B cell (primary cell): ENCODE measurements at regions not wholly inside any gene's neighbourhood (a gene's known extent, or its start where the extent isn't known, plus 50 kb on each side); places are given as distances from the start of the nearest gene placed in this dataset.

Experiments used
- ATAC-seq: fragments of 200-7000 bp; cut with Tn5 transposase; one replicate; pipeline ENCODE4 v1.10.0; 2021; ENCODE audit warnings: low read depth, mild to moderate bottlenecking, moderate number of reproducible peaks, moderate library complexity
- CTCF ChIA-PET: fragments of 350-600 bp; sonication (Branson Sonifier 250); formaldehyde crosslinking; loops from one replicate; lab custom pipeline; 2021; ENCODE audit warnings: antibody characterized with exemption, inconsistent platforms; lab: Charles Lee
- POLR2A ChIA-PET: fragments of 350-600 bp; sonication (Branson Sonifier 250); formaldehyde crosslinking; loops from one replicate; lab custom pipeline; 2021; ENCODE audit warnings: antibody characterized with exemption; lab: Charles Lee
- DNase-seq: peaks from one replicate; pipeline ENCODE4 v3.0.0; 2013
- H2AFZ ChIP-seq: 2 replicates; pipeline ENCODE4 v1.6.1; 2012; ENCODE audit warnings: mild to moderate bottlenecking, low read depth, low read length; ENCODE audit not compliant: insufficient read depth, poor library complexity, severe bottlenecking
- H3K27ac ChIP-seq, 2 donors: 1 replicate in 1 of 2; 2 replicates in 1 of 2; pipeline ENCODE4 v1.5.1; 2012 to 2013; ENCODE audit warnings: low read length in 2 of 2, mild to moderate bottlenecking in 2 of 2, moderate library complexity in 1 of 2
- H3K27me3 ChIP-seq, 4 experiments: fragments of 200-600 bp in 1 of 4; sonication (generic) in 1 of 4; replicated peaks in 1 of 4; 1 replicate in 2 of 4; 2 replicates in 2 of 4; pipeline versions ENCODE4 v1.6.1 to v1.7.0; 2013 to 2016; ENCODE audit warnings: low read length in 3 of 4, mild to moderate bottlenecking in 2 of 4, mixed read lengths in 1 of 4, moderate library complexity in 1 of 4; ENCODE audit not compliant: insufficient read depth in 4 of 4, control insufficient read depth in 3 of 4; ENCODE audit errors: control extremely low read depth in 1 of 4
- H3K36me3 ChIP-seq, 2 experiments: replicated peaks in 1 of 2; 1 replicate in 1 of 2; 2 replicates in 1 of 2; pipeline versions ENCODE4 v1.6.1 to v1.7.1; 2013; ENCODE audit warnings: low read length in 1 of 2; ENCODE audit not compliant: insufficient read depth in 2 of 2, control insufficient read depth in 1 of 2; ENCODE audit errors: control extremely low read depth in 1 of 2, extremely low read depth in 1 of 2
- H3K4me1 ChIP-seq, 2 donors: fragments of 200-600 bp in 1 of 2; sonication (generic) in 1 of 2; 1 replicate in 1 of 2; 2 replicates in 1 of 2; pipeline versions ENCODE4 v1.5.1 to v1.6.1; 2013 to 2017; ENCODE audit warnings: low read length in 2 of 2; ENCODE audit not compliant: control insufficient read depth in 2 of 2, insufficient read depth in 2 of 2
- H3K4me2 ChIP-seq: replicated peaks from 2 replicates; pipeline ENCODE3; 2012; ENCODE audit warnings: mild to moderate bottlenecking, low read depth, low read length; ENCODE audit not compliant: poor library complexity, severe bottlenecking
- H3K4me3 ChIP-seq, 5 experiments: fragments of 200-600 bp in 1 of 5; sonication (generic) in 1 of 5; 1 replicate in 3 of 5; 2 replicates in 2 of 5; pipeline versions ENCODE4 v1.5.1 to v1.7.0; 2011 to 2016; ENCODE audit warnings: low read length in 4 of 5, mild to moderate bottlenecking in 4 of 5, low read depth in 2 of 5, control low read depth in 1 of 5, moderate library complexity in 1 of 5; ENCODE audit not compliant: insufficient read depth in 1 of 5; ENCODE audit errors: control extremely low read depth in 1 of 5, extremely low read depth in 1 of 5
- H3K79me2 ChIP-seq: fragments of 200-600 bp; sonication (generic); one replicate; pipeline ENCODE4 v1.6.0; 2016; ENCODE audit warnings: low read length; ENCODE audit not compliant: control insufficient read depth, insufficient read depth
- H3K9ac ChIP-seq: fragments of 200-600 bp; sonication (generic); 2 replicates; pipeline ENCODE4 v1.6.1; 2017; ENCODE audit warnings: mild to moderate bottlenecking, low read length, moderate library complexity
- H3K9me3 ChIP-seq, 3 donors: one replicate each; pipeline versions ENCODE4 v1.6.1 to v1.7.1; 2013; ENCODE audit warnings: low read length in 2 of 3; ENCODE audit not compliant: control insufficient read depth in 2 of 3, insufficient read depth in 1 of 3; ENCODE audit errors: control extremely low read depth in 1 of 3
- H4K20me1 ChIP-seq: 2 replicates; pipeline ENCODE4 v1.6.0; 2012; ENCODE audit warnings: mild to moderate bottlenecking, low read length; ENCODE audit not compliant: insufficient read depth, control insufficient read depth, poor library complexity, severe bottlenecking
- H3K27ac Mint-ChIP-seq: one replicate; pipeline ENCODE4 v1.8.0; 2021; ENCODE audit warnings: mixed read lengths
- H3K27me3 Mint-ChIP-seq: one replicate; pipeline ENCODE4 v1.8.0; 2021; ENCODE audit warnings: mixed read lengths
- H3K4me1 Mint-ChIP-seq: one replicate; pipeline ENCODE4 v1.8.0; 2021; ENCODE audit warnings: mixed read lengths
- H3K4me3 Mint-ChIP-seq: one replicate; pipeline ENCODE4 v1.8.0; 2021; ENCODE audit warnings: mixed read lengths
- H3K9me3 Mint-ChIP-seq: one replicate; pipeline ENCODE4 v1.8.0; 2022; ENCODE audit warnings: mixed read lengths; ENCODE audit not compliant: insufficient read depth
- CTCF ChIP-seq: fragments of 200-600 bp; IDR thresholded peaks from one replicate; pipeline ENCODE4 v1.8.0; 2022; ENCODE audit warnings: antibody characterized with exemption, mild to moderate bottlenecking
- EZH2 ChIP-seq: IDR thresholded peaks from 2 replicates; pipeline ENCODE4 v1.6.1; 2012; ENCODE audit warnings: borderline replicate concordance, low read depth, mild to moderate bottlenecking, moderate library complexity, low read length; ENCODE audit not compliant: insufficient read depth, poor library complexity, severe bottlenecking
- WGBS: methylation state at CpG from one replicate; pipeline ENCODE4 v1.1.5; 2013; ENCODE audit warnings: missing lambda C conversion rate; ENCODE audit not compliant: insufficient coverage; 5-methylcytosine and 5-hydroxymethylcytosine counted together
- intact Hi-C: fragments of 100-400 bp; cut with micrococcal nuclease; formaldehyde crosslinking; loops from one replicate; pipeline ENCODE4 v1.10.0; 2022

DNA sequence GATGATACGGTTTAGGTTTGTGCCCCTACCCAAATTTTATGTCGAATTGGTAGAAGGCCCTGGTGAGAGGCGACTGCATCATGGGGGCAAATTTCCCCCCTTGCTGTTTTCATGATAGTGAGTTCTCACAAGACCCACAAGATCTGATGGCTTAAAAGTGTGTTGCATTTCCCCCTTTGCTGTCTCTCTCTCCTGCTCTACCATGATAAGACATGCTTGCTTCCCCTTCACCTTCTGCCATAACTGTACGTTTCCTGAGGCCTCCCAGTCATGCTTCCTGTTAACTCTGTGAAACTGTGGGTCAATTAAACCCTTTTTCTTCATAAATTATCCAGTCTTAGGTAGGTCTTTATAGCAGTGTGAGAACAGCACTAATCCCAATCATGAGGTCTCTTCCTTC, 381.2 kb downstream of the RSL24D1 start:
- ATAC-seq (no peak), DNase-seq (no peak)
- no peaks in the 10 kb centered on the region for H3K27me3 ChIP-seq
- WGBS, result 81% methylated on average over 3 of the region's 4 CpGs
- ChIA-PET CTCF (no interaction called here), POLR2A (no interaction called here)
- H3K4me3 ChIP-seq, result no peak overlapping the region
- peaks cover 3% of the 10 kb centered on the region for H3K9me3 Mint-ChIP-seq
- no peaks in the 10 kb centered on the region for H3K4me1 Mint-ChIP-seq
- no peak overlapping the region for H3K4me2 ChIP-seq
- H3K9me3 ChIP-seq, result peaks cover 0 to 6% (median 0%) of the 10 kb centered on the region in 3 donors
- no peaks in the 10 kb centered on the region for H3K36me3 ChIP-seq
- no peaks in the 10 kb centered on the region for H3K27me3 Mint-ChIP-seq
- TF ChIP-seq CTCF (no peak), EZH2 (no peak)
- H2AFZ ChIP-seq, result no peak overlapping the region
- no peaks in the 10 kb centered on the region for H4K20me1 ChIP-seq
- H3K9ac ChIP-seq, result no peak overlapping the region
- H3K4me3 Mint-ChIP-seq, result no peak overlapping the region
- no peaks in the 10 kb centered on the region for H3K4me1 ChIP-seq
- no peak overlapping the region for H3K27ac ChIP-seq
- intact Hi-C loops, result no loop called here
- no peak overlapping the region for H3K27ac Mint-ChIP-seq
- H3K79me2 ChIP-seq, result no peaks in the 10 kb centered on the region

GRCh38 chr15:54812383-54812782, 384.4 kb downstream of the RSL24D1 start:
- no peak overlapping the region for H3K4me3 ChIP-seq
- peaks cover 0 to 6% (median 0%) of the 10 kb centered on the region in 3 donors for H3K9me3 ChIP-seq
- H3K27me3 Mint-ChIP-seq, result no peaks in the 10 kb centered on the region
- CTCF ChIA-PET, result no interaction called here
- no peaks in the 10 kb centered on the region for H3K79me2 ChIP-seq
- no peaks in the 10 kb centered on the region for H3K4me1 Mint-ChIP-seq
- H3K4me3 Mint-ChIP-seq, result no peak overlapping the region
- intact Hi-C loops, result no loop called here
- H3K27me3 ChIP-seq, result no peaks in the 10 kb centered on the region
- no peaks in the 10 kb centered on the region for H3K4me1 ChIP-seq
- no peak overlapping the region for H2AFZ ChIP-seq
- H3K4me2 ChIP-seq, result no peak overlapping the region
- no peak overlapping the region for H3K27ac Mint-ChIP-seq
- TF ChIP-seq CTCF, result no peak
- no peak overlapping the region for H3K27ac ChIP-seq
- H3K9ac ChIP-seq, result no peak overlapping the region
- no peaks in the 10 kb centered on the region for H4K20me1 ChIP-seq
- DNase-seq, result no peak
- H3K9me3 Mint-ChIP-seq, result peaks cover 3% of the 10 kb centered on the region
- no peak for ATAC-seq
- POLR2A ChIA-PET, result no interaction called here
- H3K36me3 ChIP-seq, result no peaks in the 10 kb centered on the region
